Loucy (cell line): ENCODE measurements at regions not wholly inside any gene's neighbourhood (a gene's known extent, or its start where the extent isn't known, plus 50 kb on each side); places are given as distances from the start of the nearest gene placed in this dataset.

Source experiments
- CTCF ChIP-seq: fragments of 200-600 bp; sonication (generic); conservative IDR thresholded peaks from 2 replicates; pipeline ENCODE4 v1.5.1; 2014; ENCODE audit warnings: mild to moderate bottlenecking, antibody characterized with exemption, low read length
- EZH2phosphoT487 ChIP-seq: fragments of 200-600 bp; IDR thresholded peaks from 2 replicates; pipeline ENCODE4 v1.6.1; 2018; ENCODE audit warnings: antibody characterized with exemption, mild to moderate bottlenecking, moderate library complexity, borderline replicate concordance

GRCh38 chr5:4230471-4230785 is 634.8 kb downstream of the IRX1 start:
- TF ChIP-seq CTCF (no peak), EZH2phosphoT487 (no peak)
